Activated naive CD4-positive, alpha-beta T cell treated with anti-CD3 and anti-CD28 coated beads, Interleukin-2, amount 10 ng/mL, durations not matched to agents 7 days and 5 days (primary cell): ENCODE measurements at regions not wholly inside any gene's neighbourhood (a gene's known extent, or its start where the extent isn't known, plus 50 kb on each side); places are given as distances from the start of the nearest gene placed in this dataset.
"Not testable (repeated sequence)": the region's sequence is repeated elsewhere in the genome, so short reads cannot be mapped to it uniquely, and the experiment has no call there.

ENCODE experiments used
- CTCF ChIA-PET: fragments of 350-600 bp; sonication (Branson Sonifier 250); formaldehyde crosslinking; loops from one replicate; lab custom pipeline; 2021; ENCODE audit warnings: antibody characterized with exemption; lab: Charles Lee
- DNase-seq: peaks from one replicate; pipeline ENCODE4 v3.0.0-alpha.2; 2020
- H3K27ac Mint-ChIP-seq: one replicate; pipeline ENCODE4 v1.8.0; 2021; ENCODE audit warnings: mild to moderate bottlenecking, moderate library complexity, mixed read lengths
- H3K27me3 Mint-ChIP-seq: one replicate; pipeline ENCODE4 v1.8.0; 2021; ENCODE audit warnings: mild to moderate bottlenecking, mixed read lengths
- H3K36me3 Mint-ChIP-seq: one replicate; pipeline ENCODE4 v1.8.0; 2021; ENCODE audit warnings: mixed read lengths
- H3K4me1 Mint-ChIP-seq: one replicate; pipeline ENCODE4 v1.8.0; 2021; ENCODE audit warnings: mixed read lengths
- H3K4me3 Mint-ChIP-seq: one replicate; pipeline ENCODE4 v1.8.0; 2021; ENCODE audit warnings: mild to moderate bottlenecking, moderate library complexity, mixed read lengths
- H3K9me3 Mint-ChIP-seq: one replicate; pipeline ENCODE4 v1.8.0; 2021; ENCODE audit warnings: mixed read lengths

GRCh38 chr16:50450957-50451356 is 82.2 kb upstream of the BRD7 start:
- H3K4me3 Mint-ChIP-seq = no peak overlapping the region
- no peak for DNase-seq
- H3K4me1 Mint-ChIP-seq = no peaks in the 10 kb centered on the region
- peaks cover 28% of the 10 kb centered on the region for H3K27me3 Mint-ChIP-seq
- no peaks in the 10 kb centered on the region for H3K36me3 Mint-ChIP-seq
- no peak overlapping the region for H3K27ac Mint-ChIP-seq
- H3K9me3 Mint-ChIP-seq = no peaks in the 10 kb centered on the region
- CTCF ChIA-PET = interaction anchor here (1.0 kb wide), 1 partner anchor 12 kb away, joined by 3 read pairs; no protein-coding TSS in a partner anchor

GRCh38 chr16:50449800-50450199 is 81.0 kb upstream of the BRD7 start:
- no peaks in the 10 kb centered on the region for H3K4me1 Mint-ChIP-seq
- CTCF ChIA-PET = no interaction called here
- no peak for DNase-seq
- H3K27ac Mint-ChIP-seq = no peak overlapping the region
- H3K4me3 Mint-ChIP-seq = no peak overlapping the region
- H3K9me3 Mint-ChIP-seq = no peaks in the 10 kb centered on the region
- H3K36me3 Mint-ChIP-seq = no peaks in the 10 kb centered on the region
- H3K27me3 Mint-ChIP-seq = peaks cover 23% of the 10 kb centered on the region

- no peak overlapping the region for H3K4me3 Mint-ChIP-seq
- no peaks in the 10 kb centered on the region for H3K36me3 Mint-ChIP-seq
- no peaks in the 10 kb centered on the region for H3K4me1 Mint-ChIP-seq
- CTCF ChIA-PET = no interaction called here
- no peak overlapping the region for H3K27ac Mint-ChIP-seq
- H3K27me3 Mint-ChIP-seq = peaks cover 19% of the 10 kb centered on the region
- DNase-seq = no peak
- H3K9me3 Mint-ChIP-seq = no peaks in the 10 kb centered on the region
Measured at GRCh38 chr16:50448981-50449380, 80.2 kb upstream of the BRD7 start.

GRCh38 chr16:50448522-50448921 is 79.7 kb upstream of the BRD7 start:
- Mint-ChIP-seq H3K4me3 (no peak overlapping the region), H3K27me3 (peaks cover 19% of the 10 kb centered on the region), H3K9me3 (no peaks in the 10 kb centered on the region), H3K4me1 (no peaks in the 10 kb centered on the region), H3K36me3 (no peaks in the 10 kb centered on the region), H3K27ac (no peak overlapping the region)
- CTCF ChIA-PET = no interaction called here
- DNase-seq = no peak

- H3K27me3 Mint-ChIP-seq = peaks cover 19% of the 10 kb centered on the region
- CTCF ChIA-PET, H3K27ac Mint-ChIP-seq, DNase-seq, H3K9me3 Mint-ChIP-seq, H3K4me1 Mint-ChIP-seq, H3K4me3 Mint-ChIP-seq, H3K36me3 Mint-ChIP-seq: not testable (repeated sequence)
Measured at GRCh38 chr16:50447386-50447785, 78.6 kb upstream of the BRD7 start.

- no peak overlapping the region for H3K27ac Mint-ChIP-seq
- peaks cover 19% of the 10 kb centered on the region for H3K27me3 Mint-ChIP-seq
- DNase-seq = no peak
- no peaks in the 10 kb centered on the region for H3K4me1 Mint-ChIP-seq
- CTCF ChIA-PET = interaction anchor here (1.7 kb wide), 1 partner anchor 360 kb away, joined by 4 read pairs; no protein-coding TSS in a partner anchor
- no peaks in the 10 kb centered on the region for H3K36me3 Mint-ChIP-seq
- H3K4me3 Mint-ChIP-seq = no peak overlapping the region
- peaks cover 8% of the 10 kb centered on the region for H3K9me3 Mint-ChIP-seq
Measured at GRCh38 chr16:50446861-50447260, 78.1 kb upstream of the BRD7 start.

GRCh38 chr16:50445621-50446555 is 77.1 kb upstream of the BRD7 start:
- Mint-ChIP-seq H3K4me1 (no peaks in the 10 kb centered on the region), H3K9me3 (peaks cover 10% of the 10 kb centered on the region), H3K4me3 (no peak overlapping the region), H3K27ac (no peak overlapping the region), H3K36me3 (no peaks in the 10 kb centered on the region), H3K27me3 (peaks cover 19% of the 10 kb centered on the region)
- no peak for DNase-seq
- CTCF ChIA-PET = interaction anchor here (1.7 kb wide), 1 partner anchor 361 kb away, joined by 4 read pairs; no protein-coding TSS in a partner anchor

- H3K9me3 Mint-ChIP-seq = peaks cover 20% of the 10 kb centered on the region
- H3K27ac Mint-ChIP-seq = no peak overlapping the region
- DNase-seq = no peak
- CTCF ChIA-PET = no interaction called here
- H3K36me3 Mint-ChIP-seq = no peaks in the 10 kb centered on the region
- no peaks in the 10 kb centered on the region for H3K4me1 Mint-ChIP-seq
- no peak overlapping the region for H3K4me3 Mint-ChIP-seq
- peaks cover 11% of the 10 kb centered on the region for H3K27me3 Mint-ChIP-seq
Measured at GRCh38 chr16:50444526-50444925, 75.7 kb upstream of the BRD7 start.

GRCh38 chr16:50442221-50442620 is 73.4 kb upstream of the BRD7 start:
- no peak for DNase-seq
- Mint-ChIP-seq H3K4me3 (no peak overlapping the region), H3K4me1 (no peaks in the 10 kb centered on the region), H3K9me3 (peaks cover 30% of the 10 kb centered on the region), H3K36me3 (no peaks in the 10 kb centered on the region), H3K27me3 (peaks cover under 1% of the 10 kb centered on the region), H3K27ac (no peak overlapping the region)
- CTCF ChIA-PET = no interaction called here

GRCh38 chr16:50441486-50442157 is 72.8 kb upstream of the BRD7 start:
- CTCF ChIA-PET = no interaction called here
- DNase-seq = no peak
- no peak overlapping the region for H3K4me3 Mint-ChIP-seq
- H3K36me3 Mint-ChIP-seq = no peaks in the 10 kb centered on the region
- no peaks in the 10 kb centered on the region for H3K4me1 Mint-ChIP-seq
- no peak overlapping the region for H3K27ac Mint-ChIP-seq
- H3K27me3 Mint-ChIP-seq = no peaks in the 10 kb centered on the region
- H3K9me3 Mint-ChIP-seq = peaks cover 30% of the 10 kb centered on the region

- Mint-ChIP-seq H3K27me3 (no peaks in the 10 kb centered on the region), H3K4me3 (no peak overlapping the region), H3K36me3 (no peaks in the 10 kb centered on the region), H3K27ac (no peak overlapping the region), H3K9me3 (peaks cover 30% of the 10 kb centered on the region), H3K4me1 (no peaks in the 10 kb centered on the region)
- DNase-seq = no peak
- CTCF ChIA-PET = no interaction called here
Measured at GRCh38 chr16:50440991-50441390, 72.2 kb upstream of the BRD7 start.

GRCh38 chr16:50440531-50440930 is 71.7 kb upstream of the BRD7 start:
- H3K27ac Mint-ChIP-seq = no peak overlapping the region
- no peaks in the 10 kb centered on the region for H3K27me3 Mint-ChIP-seq
- H3K9me3 Mint-ChIP-seq = peaks cover 30% of the 10 kb centered on the region
- DNase-seq = no peak
- H3K36me3 Mint-ChIP-seq = no peaks in the 10 kb centered on the region
- CTCF ChIA-PET = no interaction called here
- H3K4me3 Mint-ChIP-seq = no peak overlapping the region
- no peaks in the 10 kb centered on the region for H3K4me1 Mint-ChIP-seq

- Mint-ChIP-seq H3K27me3 (peaks cover 7% of the 10 kb centered on the region), H3K4me1 (no peaks in the 10 kb centered on the region), H3K4me3 (no peak overlapping the region), H3K27ac (no peak overlapping the region), H3K36me3 (no peaks in the 10 kb centered on the region), H3K9me3 (peaks cover 27% of the 10 kb centered on the region)
- CTCF ChIA-PET = no interaction called here
- DNase-seq = no peak
Measured at GRCh38 chr16:50437769-50438437, 69.1 kb upstream of the BRD7 start.

- H3K27me3 Mint-ChIP-seq = peaks cover 13% of the 10 kb centered on the region
- no peak overlapping the region for H3K27ac Mint-ChIP-seq
- H3K36me3 Mint-ChIP-seq = no peaks in the 10 kb centered on the region
- DNase-seq = no peak
- H3K4me3 Mint-ChIP-seq = no peak overlapping the region
- peaks cover 20% of the 10 kb centered on the region for H3K9me3 Mint-ChIP-seq
- CTCF ChIA-PET = no interaction called here
- H3K4me1 Mint-ChIP-seq = no peaks in the 10 kb centered on the region
Measured at GRCh38 chr16:50436271-50436670, 67.5 kb upstream of the BRD7 start.
